DMS53 treated with DMSO at 0.1 percent for 48 hours (cell line): ENCODE measurements at regions not wholly inside any gene's neighbourhood (a gene's known extent, or its start where the extent isn't known, plus 50 kb on each side); places are given as distances from the start of the nearest gene placed in this dataset.
"Not testable (repeated sequence)": the region's sequence is repeated elsewhere in the genome, so short reads cannot be mapped to it uniquely, and the experiment has no call there.

ENCODE experiments used
- DNase-seq: peaks from one replicate; lab custom pipeline; 2025; ENCODE audit not compliant: unreplicated experiment; lab: John Stamatoyannopoulos, UW

DNA sequence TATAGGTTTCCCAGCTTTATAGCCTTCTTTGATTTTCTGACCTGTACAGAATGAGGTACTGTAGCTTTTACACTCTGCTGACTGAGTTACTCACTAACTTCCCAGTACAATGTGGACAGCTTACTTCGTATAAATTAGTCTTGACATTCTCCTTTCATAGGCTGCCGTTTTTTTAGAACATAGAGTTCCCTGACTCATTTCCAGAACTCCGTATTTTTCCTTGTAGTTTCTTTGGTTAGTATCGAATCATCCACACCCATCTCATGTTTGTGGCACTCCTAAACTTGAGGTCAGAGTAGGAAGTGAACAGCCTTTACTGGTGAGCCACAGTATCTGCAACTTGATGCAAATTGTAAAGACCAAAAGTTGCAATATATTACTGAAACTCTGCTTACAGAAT, 303.9 kb downstream of the SLITRK5 start:
- no peak for DNase-seq

GRCh38 chr13:87976650-87977049, 305.5 kb downstream of the SLITRK5 start:
- DNase-seq = not testable (repeated sequence)

DNA sequence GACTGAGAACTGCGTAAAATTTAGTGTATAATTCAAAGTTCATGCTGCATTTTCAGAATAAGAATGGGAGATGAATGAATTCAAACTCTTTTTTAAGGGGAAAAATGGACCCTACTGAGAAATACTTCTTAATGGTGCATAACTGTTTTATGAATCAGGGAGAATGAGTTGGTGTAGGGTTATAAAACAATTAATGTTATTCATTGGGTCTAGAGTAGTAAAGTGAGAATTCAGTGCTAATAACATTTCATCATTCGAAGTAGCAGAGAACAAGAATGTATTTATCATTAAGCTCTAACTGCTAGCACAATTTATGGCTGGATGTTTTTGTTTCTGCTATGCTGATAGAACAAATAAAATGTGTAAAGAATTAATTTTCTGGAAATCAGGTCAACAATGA, 310.2 kb downstream of the SLITRK5 start:
- no peak for DNase-seq

GRCh38 chr13:87982400-87982799, 311.2 kb downstream of the SLITRK5 start:
- DNase-seq = no peak

- no peak for DNase-seq
Measured at GRCh38 chr13:87986639-87987250, 315.6 kb downstream of the SLITRK5 start.

DNA sequence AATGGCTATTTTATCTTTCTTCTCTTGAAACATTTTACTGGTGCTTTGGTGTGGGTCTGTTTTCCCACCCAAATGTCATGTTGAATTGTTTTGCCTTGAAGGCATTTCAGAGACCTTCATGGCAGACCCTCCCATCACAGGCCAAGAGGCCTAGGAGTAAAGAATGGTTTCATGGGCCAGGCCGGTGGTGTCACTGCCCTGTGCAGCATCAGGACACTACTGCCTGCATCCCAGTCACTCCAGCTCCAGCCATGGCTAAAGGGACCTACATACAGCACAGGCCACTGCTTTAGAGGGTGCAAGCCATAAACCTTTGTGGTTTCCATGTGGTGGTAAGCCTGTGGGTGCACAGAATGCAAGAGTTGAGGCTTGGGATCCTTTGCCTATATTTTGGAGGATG, 326.9 kb downstream of the SLITRK5 start:
- DNase-seq = no peak

DNA sequence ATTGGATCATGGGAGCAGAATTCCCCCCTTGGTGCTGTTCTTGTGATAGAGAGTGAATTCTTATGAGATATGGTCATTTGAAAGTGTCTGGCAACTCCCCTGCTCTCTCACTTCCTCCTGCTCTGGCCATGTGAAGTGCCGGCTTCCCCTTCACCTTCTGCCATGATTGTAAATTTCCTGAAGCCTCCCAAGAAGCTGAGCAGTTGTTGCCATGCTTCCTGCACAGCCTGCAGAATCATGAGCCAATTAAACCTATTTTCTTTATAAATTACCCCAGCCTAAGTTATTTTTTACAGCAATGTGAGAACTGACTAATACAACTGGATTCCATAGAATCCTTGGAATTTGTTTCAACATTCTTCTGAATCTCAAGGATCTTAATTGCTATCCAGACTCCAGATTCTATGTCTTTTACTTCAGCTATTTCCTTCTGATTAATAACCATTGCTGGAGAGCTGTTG, 328.1 kb downstream of the SLITRK5 start:
- no peak for DNase-seq

DNA sequence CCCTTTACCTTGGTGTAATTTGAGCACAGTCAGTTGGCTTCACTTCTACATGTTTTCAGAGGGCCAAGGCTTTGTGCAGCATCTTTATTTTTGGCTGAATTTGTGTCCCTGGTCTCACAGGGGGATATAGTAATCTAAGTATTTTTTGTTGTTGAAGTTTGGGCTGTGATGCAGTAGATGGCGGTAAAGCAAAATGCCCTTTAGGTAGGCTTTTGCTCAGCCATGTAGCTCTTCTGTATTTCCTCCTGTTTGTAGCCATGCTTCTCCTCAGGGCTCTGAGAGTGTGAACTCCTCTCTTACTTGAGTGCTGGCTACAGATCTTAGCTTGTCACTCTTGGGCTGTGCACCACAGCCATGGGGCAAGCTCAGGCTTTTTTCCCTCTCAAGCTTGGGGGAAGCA, 328.6 kb downstream of the SLITRK5 start:
- DNase-seq = no peak

- no peak for DNase-seq
Measured at GRCh38 chr13:88000239-88000638, 329.1 kb downstream of the SLITRK5 start.

DNA sequence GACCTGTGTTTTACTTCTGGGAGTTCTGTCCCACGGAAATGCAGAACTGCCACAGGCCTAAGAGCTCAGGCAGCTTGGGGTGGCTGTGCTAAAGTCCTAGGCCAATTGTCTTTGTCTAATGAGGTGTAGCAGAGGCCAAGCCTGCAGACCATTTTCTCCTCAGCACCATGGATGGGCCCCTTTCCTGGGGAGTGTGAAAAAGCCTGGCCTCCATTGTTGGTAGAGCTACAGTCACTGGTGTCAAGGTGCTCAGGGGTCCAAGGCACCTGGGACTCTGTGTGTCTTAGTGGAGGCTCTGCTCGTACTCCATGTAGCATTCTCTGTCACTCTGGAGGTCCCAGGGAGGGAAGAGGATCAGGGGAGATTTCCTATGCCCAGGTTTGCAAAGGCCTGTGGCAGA, 329.6 kb downstream of the SLITRK5 start:
- no peak for DNase-seq

DNA sequence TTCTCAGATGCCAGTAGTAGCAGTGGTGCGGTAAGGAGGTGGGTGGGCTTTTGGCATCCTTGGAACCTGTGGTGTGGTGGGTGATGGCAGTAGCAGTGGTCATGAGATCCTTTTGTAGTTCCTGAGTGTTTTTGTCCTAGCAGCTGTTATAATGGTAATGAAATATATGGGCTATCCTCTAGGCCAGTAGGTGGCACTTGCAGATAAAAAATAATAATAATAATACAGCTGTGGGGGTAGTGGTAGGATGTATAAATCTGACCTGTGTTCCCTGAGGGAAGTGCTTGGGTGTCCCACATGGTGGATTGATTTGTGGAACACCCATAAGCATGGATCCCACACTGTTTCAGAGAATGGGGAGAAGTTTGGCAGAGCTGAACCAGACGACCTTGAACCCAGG, 334.0 kb downstream of the SLITRK5 start:
- DNase-seq = no peak

DNA sequence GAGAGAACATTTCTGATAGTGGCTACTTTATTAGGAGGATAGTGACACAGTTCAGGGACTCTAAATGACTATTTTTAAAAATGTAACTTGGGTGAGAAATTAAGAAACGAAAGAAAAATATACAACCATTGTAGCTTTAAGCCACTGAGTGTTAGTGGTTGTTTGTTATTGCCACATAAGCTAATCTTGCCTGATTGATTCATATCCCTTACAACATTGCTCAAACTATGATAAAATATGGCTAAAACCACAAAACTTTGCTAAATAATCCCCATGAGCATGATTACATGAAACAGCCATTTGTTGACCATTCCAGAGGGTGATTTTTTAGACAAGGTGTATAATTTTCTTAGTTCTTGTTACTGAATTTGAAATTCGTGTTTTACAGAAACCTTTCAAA, 343.4 kb downstream of the SLITRK5 start:
- DNase-seq = no peak

DNA sequence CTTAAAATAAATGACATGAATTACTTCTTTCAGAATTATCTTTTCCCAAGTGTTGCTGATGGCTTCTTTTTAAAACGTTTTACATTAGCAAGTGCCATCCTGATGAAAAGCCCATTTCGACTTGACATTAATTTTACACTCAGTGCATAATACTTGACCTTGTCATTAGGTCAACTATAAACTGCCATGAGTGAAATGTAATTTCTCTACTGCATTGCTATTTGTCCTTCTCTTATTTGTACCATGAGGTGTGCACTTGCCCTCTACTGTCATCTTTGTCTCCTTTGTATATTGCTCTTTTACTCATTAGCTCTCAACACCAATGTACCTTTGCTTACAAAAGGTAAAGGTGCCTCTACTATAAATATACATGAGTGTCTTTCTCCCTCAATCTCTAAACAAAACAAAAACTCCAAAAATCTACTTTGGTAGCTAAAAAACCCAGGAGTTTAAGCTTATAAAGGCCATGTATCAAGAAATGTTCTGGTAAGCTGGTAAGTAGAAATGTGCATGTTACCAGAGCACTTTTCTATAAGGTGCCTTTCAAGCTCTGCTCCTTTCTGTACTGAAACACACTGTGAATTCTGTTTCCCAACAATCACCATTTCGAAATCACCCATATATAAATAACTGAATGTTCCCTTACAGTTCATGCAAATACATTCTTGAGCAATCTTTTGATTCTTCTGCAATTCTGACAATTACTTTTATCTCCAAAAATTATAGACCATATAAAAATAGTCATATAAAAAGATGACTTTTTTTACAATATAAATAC, 351.4 kb downstream of the SLITRK5 start:
- DNase-seq = no peak

DNA sequence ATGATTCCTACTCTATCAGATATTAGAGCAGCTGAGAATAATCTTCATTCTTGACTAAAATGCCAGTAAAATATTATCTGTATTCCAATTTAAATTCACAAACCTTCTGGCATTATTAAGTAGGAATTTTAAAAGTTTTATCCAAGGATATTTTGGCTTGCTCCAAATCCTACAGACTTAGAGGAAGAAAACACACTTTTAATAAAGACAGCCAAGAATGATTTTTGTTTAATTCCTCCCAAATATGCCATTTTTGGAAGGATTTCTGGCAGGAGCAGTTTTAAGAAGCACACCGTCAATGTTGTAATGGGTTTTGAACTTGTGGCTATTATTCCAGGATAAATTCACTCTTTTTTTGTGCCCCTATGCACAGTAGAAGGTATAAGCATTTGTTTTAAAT, 355.1 kb downstream of the SLITRK5 start:
- DNase-seq = no peak

DNA sequence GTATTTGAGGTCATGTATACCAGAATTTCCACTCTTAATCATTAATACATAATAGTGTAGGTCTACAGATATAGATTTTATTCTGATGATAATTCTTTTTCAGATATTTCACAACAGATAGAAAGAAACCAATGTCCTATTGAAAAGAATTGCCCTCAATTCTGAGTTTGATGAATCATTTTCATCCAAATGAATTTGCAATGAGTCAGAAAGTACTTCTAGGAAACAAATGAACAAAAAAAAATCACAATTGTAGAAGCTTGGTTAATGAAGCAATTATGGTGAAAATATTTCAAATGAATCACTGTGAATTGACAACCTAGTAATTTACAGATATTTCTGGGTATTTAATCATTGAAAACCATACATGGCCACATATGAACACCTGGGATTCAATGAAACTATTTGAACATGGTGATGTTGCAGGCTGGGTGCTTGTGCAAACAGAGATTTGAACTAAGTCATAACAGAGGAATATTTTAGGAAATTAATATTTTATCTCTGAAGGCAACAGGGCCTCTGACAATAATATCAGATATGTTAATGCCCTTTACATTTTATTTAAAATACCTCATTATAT, 360.9 kb downstream of the SLITRK5 start:
- no peak for DNase-seq

GRCh38 chr13:88036205-88036604, 365.0 kb downstream of the SLITRK5 start:
- not testable (repeated sequence) for DNase-seq

GRCh38 chr13:88042489-88042888, 371.3 kb downstream of the SLITRK5 start:
- DNase-seq = no peak

DNA sequence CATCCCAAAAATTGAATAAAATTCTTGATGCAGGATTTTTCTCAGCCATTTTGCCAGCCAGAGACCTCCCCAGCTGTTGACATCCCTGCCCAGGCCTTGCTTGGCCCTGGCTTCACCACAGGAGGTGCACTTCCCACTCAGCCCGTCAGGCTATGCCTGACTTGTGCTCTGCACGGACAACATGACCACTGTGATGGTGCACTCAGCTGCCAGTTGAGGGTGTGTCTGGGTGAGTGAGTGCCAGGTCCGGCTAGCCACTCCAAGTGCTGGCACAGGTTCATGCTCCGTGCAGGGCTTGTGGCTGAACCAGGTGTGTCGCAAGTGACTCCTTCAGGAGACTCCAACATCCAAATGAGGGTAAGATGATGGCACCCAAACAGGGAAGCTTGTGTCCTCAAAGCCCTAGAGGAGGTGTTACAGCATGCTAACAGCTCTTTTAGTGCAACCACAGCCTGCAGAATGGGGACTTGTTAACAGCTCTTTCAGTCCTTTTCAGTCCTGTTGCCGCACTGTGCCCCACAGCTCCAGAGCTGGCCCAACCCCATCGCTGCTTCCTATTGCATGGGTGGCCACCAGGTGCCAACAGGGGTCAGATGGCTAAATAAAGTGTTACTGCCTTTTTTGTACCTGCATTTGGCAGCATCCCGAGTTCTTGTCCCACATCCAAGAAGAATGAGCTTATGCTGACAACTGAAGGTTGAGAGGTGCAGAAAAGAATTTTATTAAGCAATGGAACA, 380.7 kb downstream of the SLITRK5 start:
- no peak for DNase-seq

DNA sequence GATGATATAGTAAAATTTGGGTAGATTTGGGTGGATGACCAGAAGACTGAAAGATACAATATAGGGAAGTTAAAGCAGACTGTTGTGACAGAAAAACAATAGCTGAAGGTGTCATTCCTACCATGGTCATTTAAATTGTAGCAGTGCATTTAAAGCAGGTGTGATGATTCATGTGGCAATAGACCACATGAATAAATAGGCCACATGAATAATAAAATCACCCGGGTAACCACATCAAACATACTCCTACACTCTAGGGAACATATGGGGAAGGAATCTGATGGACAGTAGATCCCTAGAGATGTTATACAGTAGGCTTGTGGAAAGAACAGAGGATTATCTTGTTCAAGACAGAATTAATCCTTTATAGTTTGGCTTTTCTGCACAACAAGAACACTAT, 392.6 kb downstream of the SLITRK5 start:
- no peak for DNase-seq

DNA sequence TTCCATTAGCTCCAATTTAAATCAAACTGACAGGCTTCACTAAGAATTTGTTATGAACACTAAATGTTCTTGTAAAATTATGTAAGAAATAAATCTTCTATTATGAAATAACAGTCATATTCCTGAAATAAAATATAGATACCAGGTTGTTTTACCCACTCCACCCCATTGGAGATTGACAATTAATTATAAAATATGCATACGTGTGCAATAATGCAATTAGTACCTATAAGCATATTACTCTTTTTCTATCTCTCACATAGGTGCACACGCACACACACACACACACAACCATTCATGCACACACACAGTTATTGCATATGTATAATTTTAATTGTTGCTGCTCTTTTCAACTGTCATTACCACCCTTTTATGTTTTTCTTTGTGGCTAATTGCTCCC, 395.7 kb downstream of the SLITRK5 start:
- no peak for DNase-seq

DNA sequence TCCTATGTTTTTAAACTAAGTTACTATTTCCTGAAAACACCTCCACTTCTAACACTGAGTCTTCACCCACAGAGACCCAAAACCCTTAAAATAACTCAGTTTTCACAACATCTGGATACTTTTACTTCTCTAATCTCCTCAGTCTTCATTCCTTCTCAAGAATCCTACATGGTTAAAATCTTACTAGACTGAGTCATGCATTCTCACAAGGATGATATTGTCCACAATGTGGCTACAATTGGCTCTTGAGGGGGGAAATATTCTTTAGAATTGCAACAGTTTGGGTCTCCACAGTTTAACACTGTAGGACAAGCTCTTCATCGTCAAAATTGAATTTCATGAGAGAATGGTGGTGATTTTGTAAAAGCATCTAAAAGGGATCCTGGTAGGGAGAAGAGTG, 397.1 kb downstream of the SLITRK5 start:
- DNase-seq = no peak

GRCh38 chr13:88068975-88069374, 397.8 kb downstream of the SLITRK5 start:
- no peak for DNase-seq
